Endothelial cell of umbilical vein (primary cell): ENCODE measurements at regions not wholly inside any gene's neighbourhood (a gene's known extent, or its start where the extent isn't known, plus 50 kb on each side); places are given as distances from the start of the nearest gene placed in this dataset.

Experiments used
- BruUV-seq: library from RNA; stranded (reverse); fragments of 400-500 nt; replicated peaks from 2 replicates; lab custom pipeline; 2021; lab: Mats Ljungman, UMichigan
- CTCF ChIA-PET: fragments of 300-600, 350-600 bp; sonication (Branson Sonifier 250); formaldehyde crosslinking; loops from one replicate; lab custom pipeline; 2021; ENCODE audit warnings: antibody characterized with exemption, inconsistent platforms; lab: Charles Lee
- POLR2A ChIA-PET: fragments of 300-600, 350-600 bp; sonication (Branson Sonifier 250); formaldehyde crosslinking; loops from one replicate; lab custom pipeline; 2021; ENCODE audit warnings: antibody characterized with exemption, inconsistent platforms; lab: Charles Lee
- DNase-seq: peaks from one replicate; pipeline ENCODE4 v3.0.0-alpha.2; 2011; ENCODE audit warnings: low read depth, low spot score
- FAIRE-seq: peaks from 2 replicates; lab custom pipeline; 2011; peaks lifted over from hg19 to GRCh38; lab: Jason Lieb, UNC
- H2AFZ ChIP-seq: 2 replicates; pipeline ENCODE4 v1.6.0; 2012; ENCODE audit warnings: low read depth, low read length, control low read depth, inconsistent platforms
- H3K27ac ChIP-seq: 2 replicates; pipeline ENCODE4 v1.5.1; 2011; ENCODE audit warnings: low read depth, mild to moderate bottlenecking, control low read depth, low read length, moderate library complexity; ENCODE audit not compliant: insufficient read depth
- H3K27me3 ChIP-seq, 2 experiments: 2 replicates each; pipeline versions ENCODE4 v1.6.0 to v1.6.1; 2011; ENCODE audit warnings: low read length in 2 of 2, mixed read lengths in 1 of 2; ENCODE audit not compliant: control insufficient read depth in 2 of 2, insufficient read depth in 2 of 2
- H3K36me3 ChIP-seq, 2 experiments: 2 replicates in 1 of 2; 3 replicates in 1 of 2; pipeline ENCODE4 v1.5.1; 2011; ENCODE audit warnings: low read length in 2 of 2, mild to moderate bottlenecking in 1 of 2, moderate library complexity in 1 of 2; ENCODE audit not compliant: control insufficient read depth in 2 of 2, insufficient read depth in 2 of 2; ENCODE audit errors: extremely low read depth in 1 of 2
- H3K4me1 ChIP-seq: 3 replicates; pipeline ENCODE4 v1.5.1; 2011; ENCODE audit warnings: mild to moderate bottlenecking, low read length; ENCODE audit not compliant: control insufficient read depth, insufficient read depth; ENCODE audit errors: extremely low read depth
- H3K4me2 ChIP-seq: 2 replicates; pipeline ENCODE4 v1.6.1; 2011; ENCODE audit warnings: low read length, control low read depth, mixed read lengths; ENCODE audit not compliant: insufficient read depth
- H3K4me3 ChIP-seq, 3 experiments: fragments of 200-600 bp in 1 of 3; sonication (generic), shearing (Covaris generic) in 1 of 3; replicated peaks in 1 of 3; 2 replicates each; pipeline ENCODE4 v1.5.1; 2011 to 2016; ENCODE audit warnings: control low read depth in 3 of 3, low read length in 3 of 3, mild to moderate bottlenecking in 2 of 3, inconsistent platforms in 1 of 3, low read depth in 1 of 3, moderate library complexity in 1 of 3; ENCODE audit not compliant: insufficient read depth in 1 of 3
- H3K79me2 ChIP-seq: 2 replicates; pipeline ENCODE4 v1.6.0; 2012; ENCODE audit warnings: low read length, inconsistent platforms; ENCODE audit not compliant: control insufficient read depth, insufficient read depth
- H3K9ac ChIP-seq: replicated peaks from 2 replicates; pipeline ENCODE3; 2011; ENCODE audit warnings: low read length, control low read depth; ENCODE audit not compliant: insufficient read depth; ENCODE audit errors: extremely low read depth
- H3K9me1 ChIP-seq: replicated peaks from 3 replicates; pipeline ENCODE4 v1.6.0; 2011; ENCODE audit warnings: mild to moderate bottlenecking, low read length; ENCODE audit not compliant: control insufficient read depth, insufficient read depth; ENCODE audit errors: extremely low read depth
- H3K9me3 ChIP-seq: replicated peaks from 2 replicates; pipeline ENCODE4 v1.5.1; 2012; ENCODE audit warnings: low read length, inconsistent platforms; ENCODE audit not compliant: control insufficient read depth, insufficient read depth
- H4K20me1 ChIP-seq: replicated peaks from 2 replicates; pipeline ENCODE3; 2011; ENCODE audit warnings: mild to moderate bottlenecking, low read length; ENCODE audit not compliant: control insufficient read depth, insufficient read depth; ENCODE audit errors: extremely low read depth
- EZH2 ChIP-seq: IDR thresholded peaks from 2 replicates; pipeline ENCODE4 v1.6.1; 2012; ENCODE audit warnings: borderline replicate concordance, low read depth, mild to moderate bottlenecking, moderate library complexity, low read length, inconsistent platforms; ENCODE audit not compliant: severe bottlenecking
- FOS ChIP-seq: IDR thresholded peaks from 2 replicates; pipeline ENCODE4 v1.6.1; 2011; ENCODE audit warnings: mild to moderate bottlenecking, low read length, moderate library complexity, borderline replicate concordance; ENCODE audit not compliant: insufficient read depth
- GATA2 ChIP-seq: IDR thresholded peaks from 2 replicates; pipeline ENCODE4 v1.7.0; 2011; ENCODE audit warnings: low read depth, mild to moderate bottlenecking, moderate library complexity, mixed read lengths, low read length; ENCODE audit not compliant: insufficient read length, insufficient read depth
- JUN ChIP-seq: IDR thresholded peaks from 2 replicates; pipeline ENCODE4 v1.6.1; 2011; ENCODE audit warnings: borderline replicate concordance, low read depth; ENCODE audit not compliant: insufficient read length, insufficient read depth
- MYC ChIP-seq: IDR thresholded peaks from one replicate; pipeline ENCODE4 v1.6.1; 2011; ENCODE audit warnings: mild to moderate bottlenecking, low read depth, low read length
- POLR2A ChIP-seq: IDR thresholded peaks from 2 replicates; pipeline ENCODE4 v1.6.1; 2012; ENCODE audit warnings: low read depth, mild to moderate bottlenecking, control low read depth, low read length
- POLR2AphosphoS5 ChIP-seq: IDR thresholded peaks from 2 replicates; pipeline ENCODE4 v1.6.1; 2012; ENCODE audit warnings: low read depth, mild to moderate bottlenecking, control low read depth, low read length, moderate library complexity; ENCODE audit not compliant: insufficient read depth
- dilution Hi-C: fragments of 300-500 bp; cut with MboI; formaldehyde crosslinking; loops from one replicate; pipeline ENCODE4 v1.15.0; 2019; ENCODE audit warnings: low sequenced_read_pairs; ENCODE audit not compliant: extremely low pct_ligation_motif_present
- intact Hi-C: fragments of 100-400 bp; cut with micrococcal nuclease; formaldehyde crosslinking; loops from one replicate; pipeline ENCODE4 v1.10.0; 2022
- TF ChIP-seq, protein P1 (sequence below), 2 donors: IDR thresholded peaks; 1 replicate in 1 of 2; 2 replicates in 1 of 2; pipeline ENCODE4 v1.5.1; 2011; ENCODE audit warnings: low read length in 2 of 2, mild to moderate bottlenecking in 2 of 2, moderate library complexity in 2 of 2, control low read depth in 1 of 2, inconsistent platforms in 1 of 2, low read depth in 1 of 2; ENCODE audit not compliant: insufficient read depth in 1 of 2; ENCODE audit errors: extremely low read depth in 1 of 2
- TF ChIP-seq, protein P2 (sequence below): IDR thresholded peaks from 2 replicates; pipeline ENCODE4 v1.6.1; 2011; ENCODE audit not compliant: insufficient read depth, insufficient read length

DNA sequence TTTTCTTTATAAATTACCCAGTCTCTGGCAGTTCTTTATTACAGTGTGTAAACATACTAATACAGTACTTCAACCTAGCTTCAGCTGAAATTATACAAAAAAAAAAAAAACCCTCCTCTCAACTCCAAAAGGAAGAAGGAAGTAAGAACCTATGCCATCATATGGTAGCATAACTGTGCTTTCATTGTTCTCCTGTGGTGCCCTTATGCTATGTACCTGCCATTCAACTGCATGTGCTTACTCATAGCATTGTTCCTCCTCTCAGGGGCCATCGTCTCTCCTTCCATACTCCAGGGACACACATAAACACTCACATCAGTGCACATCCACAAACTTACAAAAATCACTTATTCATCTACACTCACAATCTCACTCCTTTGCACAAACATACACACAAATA is 470.1 kb upstream of the HS3ST1 start:
- dilution Hi-C loops (no loop called here), intact Hi-C loops (no loop called here)
- ChIA-PET POLR2A (no interaction called here), CTCF (no interaction called here)
- Histone ChIP-seq H3K27me3 (no peaks in the 10 kb centered on the region), H3K27ac (no peak overlapping the region), H4K20me1 (no peaks in the 10 kb centered on the region), H3K79me2 (no peaks in the 10 kb centered on the region), H3K4me3 (no peak overlapping the region), H3K9me3 (no peaks in the 10 kb centered on the region), H3K36me3 (no peaks in the 10 kb centered on the region), H3K4me1 (peaks cover 8% of the 10 kb centered on the region), H3K9ac (no peak overlapping the region), H3K4me2 (no peak overlapping the region), H2AFZ (no peak overlapping the region), H3K9me1 (no peaks in the 10 kb centered on the region)
- TF ChIP-seq FOS (no peak), MYC (no peak), JUN (no peak), GATA2 (no peak), EZH2 (no peak), POLR2A (no peak), POLR2AphosphoS5 (no peak)
- TF ChIP-seq, protein P1, sequence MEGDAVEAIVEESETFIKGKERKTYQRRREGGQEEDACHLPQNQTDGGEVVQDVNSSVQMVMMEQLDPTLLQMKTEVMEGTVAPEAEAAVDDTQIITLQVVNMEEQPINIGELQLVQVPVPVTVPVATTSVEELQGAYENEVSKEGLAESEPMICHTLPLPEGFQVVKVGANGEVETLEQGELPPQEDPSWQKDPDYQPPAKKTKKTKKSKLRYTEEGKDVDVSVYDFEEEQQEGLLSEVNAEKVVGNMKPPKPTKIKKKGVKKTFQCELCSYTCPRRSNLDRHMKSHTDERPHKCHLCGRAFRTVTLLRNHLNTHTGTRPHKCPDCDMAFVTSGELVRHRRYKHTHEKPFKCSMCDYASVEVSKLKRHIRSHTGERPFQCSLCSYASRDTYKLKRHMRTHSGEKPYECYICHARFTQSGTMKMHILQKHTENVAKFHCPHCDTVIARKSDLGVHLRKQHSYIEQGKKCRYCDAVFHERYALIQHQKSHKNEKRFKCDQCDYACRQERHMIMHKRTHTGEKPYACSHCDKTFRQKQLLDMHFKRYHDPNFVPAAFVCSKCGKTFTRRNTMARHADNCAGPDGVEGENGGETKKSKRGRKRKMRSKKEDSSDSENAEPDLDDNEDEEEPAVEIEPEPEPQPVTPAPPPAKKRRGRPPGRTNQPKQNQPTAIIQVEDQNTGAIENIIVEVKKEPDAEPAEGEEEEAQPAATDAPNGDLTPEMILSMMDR (IDR thresholded peaks at IDR 0.05; ENCODE audit: extremely low read depth in 1 of 2, insufficient read depth in 1 of 2, low read depth in 1 of 2, low read length in 2 of 2), result no peak
- TF ChIP-seq, protein P2, sequence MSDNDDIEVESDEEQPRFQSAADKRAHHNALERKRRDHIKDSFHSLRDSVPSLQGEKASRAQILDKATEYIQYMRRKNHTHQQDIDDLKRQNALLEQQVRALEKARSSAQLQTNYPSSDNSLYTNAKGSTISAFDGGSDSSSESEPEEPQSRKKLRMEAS, result no peak
- DNase-seq, result no peak
- no peak for FAIRE-seq
- BruUV-seq, result no TSS peak
